ENCODE measurements at regions not wholly inside any gene's neighbourhood (a gene's known extent, or its start where the extent isn't known, plus 50 kb on each side); places are given as distances from the start of the nearest gene placed in this dataset.

DNA sequence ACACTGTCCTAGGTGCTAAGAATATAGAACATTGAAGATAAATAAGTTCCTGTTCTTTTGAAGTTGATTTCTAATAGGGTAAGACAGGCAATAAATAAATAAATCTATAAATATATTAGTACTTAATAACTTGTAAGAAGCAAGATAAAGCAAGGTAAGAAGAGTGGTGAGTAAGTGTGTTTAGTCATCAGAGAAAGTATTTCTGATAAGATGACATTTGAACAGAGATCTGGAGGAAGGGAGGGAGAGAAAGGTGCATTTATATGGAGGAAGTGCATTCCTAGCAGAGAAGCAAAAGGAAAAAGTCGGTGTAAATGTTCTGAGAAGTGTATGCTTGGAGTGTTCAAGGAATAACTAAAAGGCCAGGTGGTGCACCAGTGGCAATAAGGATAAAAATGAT lies 184.4 kb upstream of the GRIP1 start:
- TF ChIP-seq CTCF (IDR thresholded peaks at IDR 0.05) (no peak), EP300 (IDR thresholded peaks at IDR 0.05; ENCODE audit: low read depth) (no peak), POLR2AphosphoS5 (IDR thresholded peaks at IDR 0.05) (no peak)
- Histone ChIP-seq H3K27ac (no peak overlapping the region), H3K4me3 (no peak overlapping the region), H3K27me3 (no peaks in the 10 kb centered on the region), H3K36me3 (no peaks in the 10 kb centered on the region), H3K9me3 (no peaks in the 10 kb centered on the region), H3K4me1 (no peaks in the 10 kb centered on the region)
- intact Hi-C loops (cut with DNase I; ENCODE audit: low total_unique reads) = no loop called here
- WGBS, 2 donors (ENCODE audit: low coverage in 1 of 2) = 27 to 48% methylated on average over 1 of the region's 1 CpG
- no peak for DNase-seq
- in situ Hi-C loops (cut with MboI; ENCODE audit: low pct_ligation_motif_present in 1 of 4, low pct_unique_long_range_greater_than_20kb in 1 of 4, low sequenced_read_pairs in 3 of 4) = loop anchor here in 2 of 4 donors (25.0 kb wide), 2 partner anchors 176 to 601 kb away; partner anchors contain the start of gene GRIP1 (in 1 of the 2)

DNA sequence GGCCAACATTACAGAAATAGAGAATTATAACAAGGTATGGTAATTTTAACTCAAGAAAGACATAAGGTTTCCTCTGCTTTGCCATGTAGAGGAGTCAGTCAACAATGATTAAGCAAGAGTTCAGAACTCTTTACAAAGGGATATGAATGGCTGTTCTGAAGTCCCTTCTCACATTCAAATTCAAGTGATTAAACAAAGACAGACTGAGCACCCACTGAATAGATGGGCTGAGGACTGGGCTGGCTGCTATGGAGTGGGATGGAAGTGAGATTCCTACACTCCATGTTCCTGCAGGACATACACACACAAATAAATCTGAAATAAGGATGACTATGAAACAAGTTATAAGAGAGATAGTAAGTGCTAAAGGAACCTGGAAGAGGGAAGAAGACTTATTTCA lies 199.0 kb upstream of the GRIP1 start:
- in situ Hi-C loops (cut with MboI; ENCODE audit: low pct_ligation_motif_present in 1 of 4, low pct_unique_long_range_greater_than_20kb in 1 of 4, low sequenced_read_pairs in 3 of 4) (no loop called here), intact Hi-C loops (cut with DNase I; ENCODE audit: low total_unique reads) (no loop called here)
- TF ChIP-seq POLR2AphosphoS5 (IDR thresholded peaks at IDR 0.05) = no peak
- TF ChIP-seq EP300 (IDR thresholded peaks at IDR 0.05; ENCODE audit: low read depth) = no peak
- no peak for TF ChIP-seq CTCF (IDR thresholded peaks at IDR 0.05)
- TF ChIP-seq POLR2A (IDR thresholded peaks at IDR 0.05) = no peak
- no peak for DNase-seq
- no peak overlapping the region for H3K4me3 ChIP-seq
- H3K27me3 ChIP-seq = no peaks in the 10 kb centered on the region
- H3K36me3 ChIP-seq = no peaks in the 10 kb centered on the region
- no peaks in the 10 kb centered on the region for H3K9me3 ChIP-seq
- H3K27ac ChIP-seq = no peak overlapping the region
- H3K4me1 ChIP-seq = no peaks in the 10 kb centered on the region

- Histone ChIP-seq H3K4me1 (no peaks in the 10 kb centered on the region), H3K27ac (no peak overlapping the region), H3K9me3 (no peaks in the 10 kb centered on the region), H3K36me3 (no peaks in the 10 kb centered on the region), H3K27me3 (no peaks in the 10 kb centered on the region), H3K4me3 (no peak overlapping the region)
- in situ Hi-C loops (cut with MboI; ENCODE audit: low pct_ligation_motif_present in 1 of 4, low pct_unique_long_range_greater_than_20kb in 1 of 4, low sequenced_read_pairs in 3 of 4) (no loop called here), intact Hi-C loops (cut with DNase I; ENCODE audit: low total_unique reads) (no loop called here)
- WGBS, 2 donors (ENCODE audit: low coverage in 1 of 2) = 58 to 77% methylated on average over 4 of the region's 4 CpGs
- DNase-seq = no peak
- TF ChIP-seq CTCF (IDR thresholded peaks at IDR 0.05) (no peak), POLR2A (IDR thresholded peaks at IDR 0.05) (no peak), POLR2AphosphoS5 (IDR thresholded peaks at IDR 0.05) (no peak), EP300 (IDR thresholded peaks at IDR 0.05; ENCODE audit: low read depth) (no peak)
These were observed 200.5 kb upstream of the GRIP1 start for GRCh38 chr12:66879409-66879808.

DNA sequence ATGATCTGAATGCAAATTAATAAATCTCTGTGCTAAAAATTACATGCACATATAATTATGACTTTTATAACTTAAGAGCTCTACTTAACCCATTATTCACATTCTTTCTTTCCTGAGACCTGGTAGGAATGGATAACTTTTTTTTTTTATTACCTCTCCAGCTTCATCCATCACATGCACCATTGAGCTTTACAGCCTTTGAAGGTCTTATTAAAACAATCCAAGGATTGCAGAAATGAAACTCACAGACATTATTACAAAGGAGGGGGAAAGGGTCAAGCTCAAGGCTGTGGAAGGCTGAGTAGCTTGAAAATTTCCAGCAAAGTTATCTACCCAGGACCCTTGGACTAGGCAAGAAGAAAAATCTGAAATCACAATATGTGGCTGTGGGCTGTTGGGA lies 202.5 kb upstream of the GRIP1 start:
- no peaks in the 10 kb centered on the region for H3K27me3 ChIP-seq
- H3K9me3 ChIP-seq = no peaks in the 10 kb centered on the region
- no peaks in the 10 kb centered on the region for H3K4me1 ChIP-seq
- TF ChIP-seq POLR2AphosphoS5 (IDR thresholded peaks at IDR 0.05) (no peak), POLR2A (IDR thresholded peaks at IDR 0.05) (no peak), EP300 (IDR thresholded peaks at IDR 0.05; ENCODE audit: low read depth) (no peak), CTCF (IDR thresholded peaks at IDR 0.05) (no peak)
- H3K36me3 ChIP-seq = no peaks in the 10 kb centered on the region
- in situ Hi-C loops (cut with MboI; ENCODE audit: low pct_ligation_motif_present in 1 of 4, low pct_unique_long_range_greater_than_20kb in 1 of 4, low sequenced_read_pairs in 3 of 4) = no loop called here
- no peak for DNase-seq
- intact Hi-C loops (cut with DNase I; ENCODE audit: low total_unique reads) = no loop called here
- H3K27ac ChIP-seq = no peak overlapping the region
- no peak overlapping the region for H3K4me3 ChIP-seq

Measured in transverse colon (tissue), 4 donors.